K562 (cell line): ENCODE measurements at regions not wholly inside any gene's neighbourhood (a gene's known extent, or its start where the extent isn't known, plus 50 kb on each side); places are given as distances from the start of the nearest gene placed in this dataset.

Experiments
- ATAC-seq: fragments of 200-7000 bp; cut with Tn5 transposase; 3 replicates; pipeline ENCODE4 v1.9.1; 2020; ENCODE audit warnings: moderate library complexity
- BruUV-seq: library from RNA; stranded (reverse); fragments of 400-500 nt; replicated peaks from 2 replicates; lab custom pipeline; 2021; lab: Mats Ljungman, UMichigan
- CTCF ChIA-PET: fragments of 300-600 bp; formaldehyde crosslinking; extraction: SDS; loops from one replicate; lab custom pipeline; 2021; ENCODE audit warnings: low intra/inter-chr PET ratio; lab: Yijun Ruan, JAX
- POLR2A ChIA-PET: fragments of 300-600, 350-650 bp; sonication (Branson Sonifier 250); formaldehyde crosslinking; extraction: SDS; loops from one replicate; lab custom pipeline; 2021; ENCODE audit warnings: antibody characterized with exemption, inconsistent platforms; lab: Yijun Ruan, JAX
- DNase-seq, 4 experiments: peaks; one replicate each; pipeline versions ENCODE4 v3.0.0 to v3.0.0-alpha.2; 2011 to 2018; ENCODE audit warnings: low spot score in 3 of 4, mixed read lengths in 3 of 4; ENCODE audit errors: extremely low read depth in 1 of 4
- FAIRE-seq: peaks from 2 replicates; lab custom pipeline; 2011; peaks lifted over from hg19 to GRCh38; lab: Jason Lieb, UNC
- H2AFZ ChIP-seq: 2 replicates; pipeline ENCODE4 v1.6.0; 2011; ENCODE audit warnings: low read depth, low read length, control low read depth, inconsistent platforms
- H3K27ac ChIP-seq: fragments of 200-600 bp; 3 replicates; pipeline ENCODE4 v1.8.0; 2011; ENCODE audit warnings: low read depth, mild to moderate bottlenecking, control low read depth, inconsistent platforms, low read length, moderate library complexity, mixed read lengths; ENCODE audit errors: extremely low read depth
- H3K27me3 ChIP-seq, 2 experiments: fragments of 300-600 bp in 1 of 2; 2 replicates in 1 of 2; 3 replicates in 1 of 2; pipeline versions ENCODE4 v1.6.0 to v1.8.0; 2011; ENCODE audit warnings: inconsistent platforms in 2 of 2, low read length in 2 of 2, mild to moderate bottlenecking in 1 of 2, mixed read lengths in 1 of 2, moderate library complexity in 1 of 2; ENCODE audit not compliant: control insufficient read depth in 2 of 2, insufficient read depth in 2 of 2
- H3K36me3 ChIP-seq: fragments of 300-600 bp; 3 replicates; pipeline ENCODE4 v1.8.0; 2011; ENCODE audit warnings: mild to moderate bottlenecking, low read length, inconsistent platforms; ENCODE audit not compliant: control insufficient read depth, insufficient read depth
- H3K4me1 ChIP-seq, 2 experiments: fragments of 200-600 bp in 1 of 2; replicated peaks in 1 of 2; 2 replicates in 1 of 2; 3 replicates in 1 of 2; pipeline versions ENCODE4 v1.5.1 to v1.8.0; 2011; ENCODE audit warnings: inconsistent platforms in 2 of 2, low read length in 2 of 2, mild to moderate bottlenecking in 1 of 2, mixed read lengths in 1 of 2, moderate library complexity in 1 of 2; ENCODE audit not compliant: control insufficient read depth in 2 of 2, insufficient read depth in 2 of 2
- H3K4me2 ChIP-seq: 2 replicates; pipeline ENCODE4 v1.6.1; 2011; ENCODE audit warnings: low read length, control low read depth, inconsistent platforms, mixed read lengths; ENCODE audit not compliant: insufficient read depth
- H3K4me3 ChIP-seq: fragments of 200-600 bp; sonication (generic), shearing (Covaris generic); 2 replicates; pipeline ENCODE4 v1.5.1; 2016; ENCODE audit warnings: control low read depth, inconsistent platforms
- H3K79me2 ChIP-seq: fragments of 200-600 bp; 3 replicates; pipeline ENCODE4 v1.8.0; 2011; ENCODE audit warnings: low read length, inconsistent platforms; ENCODE audit not compliant: control insufficient read depth, insufficient read depth
- H3K9ac ChIP-seq, 2 experiments: 2 replicates each; pipeline versions ENCODE4 v1.6.0 to v1.6.1; 2011; ENCODE audit warnings: low read depth in 2 of 2, low read length in 2 of 2, control low read depth in 1 of 2, inconsistent platforms in 1 of 2, mild to moderate bottlenecking in 1 of 2, mixed read lengths in 1 of 2; ENCODE audit not compliant: insufficient read depth in 1 of 2
- H3K9me1 ChIP-seq: one replicate; pipeline ENCODE4 v1.6.0; 2011; ENCODE audit warnings: inconsistent platforms, mild to moderate bottlenecking, low read length, moderate library complexity; ENCODE audit not compliant: control insufficient read depth, insufficient read depth
- H3K9me3 ChIP-seq: replicated peaks from 2 replicates; pipeline ENCODE4 v1.5.1; 2011; ENCODE audit warnings: low read depth, low read length, inconsistent platforms; ENCODE audit not compliant: control insufficient read depth, insufficient read depth
- H4K20me1 ChIP-seq: replicated peaks from 2 replicates; pipeline ENCODE4 v1.6.1; 2011; ENCODE audit warnings: low read length, inconsistent platforms, mixed read lengths; ENCODE audit not compliant: control insufficient read depth, insufficient read depth
- ARNT ChIP-seq, 2 experiments: fragments of 450-650 bp; IDR thresholded peaks; 2 replicates each; pipeline ENCODE4 v1.6.1; 2016; ENCODE audit warnings: mild to moderate bottlenecking in 1 of 2
- EWSR1 ChIP-seq: fragments of 450-650 bp; IDR thresholded peaks from 2 replicates; pipeline ENCODE4 v1.6.1; 2018; ENCODE audit warnings: borderline replicate concordance, mild to moderate bottlenecking, low read depth, moderate library complexity; ENCODE audit not compliant: partially characterized antibody
- FOS ChIP-seq: IDR thresholded peaks from 3 replicates; pipeline ENCODE4 v1.6.1; 2011; ENCODE audit not compliant: insufficient read length; ENCODE audit errors: extremely low read depth
- KAT8 ChIP-seq: fragments of 450-650 bp; IDR thresholded peaks from 2 replicates; pipeline ENCODE4 v1.6.1; 2016; ENCODE audit warnings: low read depth, mild to moderate bottlenecking
- KLF6 ChIP-seq: fragments of 250-450 bp; sonication (Bioruptor Pico); IDR thresholded peaks from 2 replicates; pipeline ENCODE4 v1.4.0; 2020; ENCODE audit warnings: mild to moderate bottlenecking, moderate library complexity, borderline replicate concordance
- WGBS: fragments of 100-300 bp; shearing (Covaris generic); methylation state at CpG from one replicate; pipeline ENCODE4 v1.1.6; 2016; ENCODE audit warnings: low coverage, mixed read lengths; ENCODE audit not compliant: insufficient coverage; ENCODE audit errors: missing lambda C conversion rate; 5-methylcytosine and 5-hydroxymethylcytosine counted together
- in situ Hi-C: fragments of 300-500 bp; cut with MboI; formaldehyde crosslinking; loops from 4 replicates; pipeline ENCODE4 v1.15.0; 2018; ENCODE audit warnings: inconsistent platforms, mixed read lengths
- intact Hi-C: fragments of 100-400 bp; cut with micrococcal nuclease; formaldehyde crosslinking; loops from 2 replicates; pipeline ENCODE4 v1.14.2; 2022
- TF ChIP-seq, protein P1 (sequence below), 2 experiments: fragments of 450-650 bp in 1 of 2; sonication (generic) in 1 of 2; formaldehyde crosslinking in 1 of 2; IDR thresholded peaks; 2 replicates each; pipeline versions ENCODE4 v1.7.1 to v1.9.0; 2016 to 2022; ENCODE audit warnings: inconsistent platforms in 1 of 2, mild to moderate bottlenecking in 1 of 2, missing genetic modification reagents in 1 of 2
- TF ChIP-seq, protein P2 (sequence below): fragments of 450-650 bp; IDR thresholded peaks from 2 replicates; pipeline ENCODE4 v1.7.1; 2018; ENCODE audit warnings: mild to moderate bottlenecking, low read depth; ENCODE audit not compliant: partially characterized antibody

DNA sequence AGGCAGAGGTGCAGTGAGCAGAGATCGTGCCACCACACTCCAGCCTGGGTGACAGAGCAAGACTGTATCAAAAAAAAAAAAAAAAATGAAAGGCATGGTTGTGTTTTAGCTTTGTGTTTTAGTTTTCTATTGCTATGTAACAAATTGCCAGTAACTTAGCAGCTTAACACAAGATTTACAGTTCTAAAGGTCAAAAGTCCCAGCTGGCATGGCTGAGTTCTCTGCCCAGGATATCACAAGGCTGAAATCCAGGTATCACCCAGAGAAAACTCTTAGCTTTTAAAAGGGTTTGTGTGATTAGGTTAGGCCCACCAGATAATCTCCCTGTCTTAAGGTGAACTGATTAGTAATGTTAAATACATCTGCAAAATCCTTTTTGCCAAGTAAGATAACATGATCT lies 107.7 kb upstream of the YPEL5 start:
- no TSS peak for BruUV-seq
- POLR2A ChIA-PET = no interaction called here
- in situ Hi-C loops (no loop called here), intact Hi-C loops (no loop called here)
- no peaks in the 10 kb centered on the region for H3K9me1 ChIP-seq
- no peaks in the 10 kb centered on the region for H3K9me3 ChIP-seq
- H3K27me3 ChIP-seq = peaks cover 0 to 3% of the 10 kb centered on the region in 2 experiments; a peak in 2 of 5 replicates
- no peak for DNase-seq
- no CpG with 5 or more reads among the region's 1 CpG for WGBS
- H3K9ac ChIP-seq = no peak overlapping the region
- CTCF ChIA-PET = interaction anchor here (0.6 kb wide), 1 partner anchor 41 kb away, joined by 3 read pairs; no protein-coding TSS in a partner anchor
- H2AFZ ChIP-seq = no peak overlapping the region
- no peaks in the 10 kb centered on the region for H3K79me2 ChIP-seq
- TF ChIP-seq, protein P1, sequence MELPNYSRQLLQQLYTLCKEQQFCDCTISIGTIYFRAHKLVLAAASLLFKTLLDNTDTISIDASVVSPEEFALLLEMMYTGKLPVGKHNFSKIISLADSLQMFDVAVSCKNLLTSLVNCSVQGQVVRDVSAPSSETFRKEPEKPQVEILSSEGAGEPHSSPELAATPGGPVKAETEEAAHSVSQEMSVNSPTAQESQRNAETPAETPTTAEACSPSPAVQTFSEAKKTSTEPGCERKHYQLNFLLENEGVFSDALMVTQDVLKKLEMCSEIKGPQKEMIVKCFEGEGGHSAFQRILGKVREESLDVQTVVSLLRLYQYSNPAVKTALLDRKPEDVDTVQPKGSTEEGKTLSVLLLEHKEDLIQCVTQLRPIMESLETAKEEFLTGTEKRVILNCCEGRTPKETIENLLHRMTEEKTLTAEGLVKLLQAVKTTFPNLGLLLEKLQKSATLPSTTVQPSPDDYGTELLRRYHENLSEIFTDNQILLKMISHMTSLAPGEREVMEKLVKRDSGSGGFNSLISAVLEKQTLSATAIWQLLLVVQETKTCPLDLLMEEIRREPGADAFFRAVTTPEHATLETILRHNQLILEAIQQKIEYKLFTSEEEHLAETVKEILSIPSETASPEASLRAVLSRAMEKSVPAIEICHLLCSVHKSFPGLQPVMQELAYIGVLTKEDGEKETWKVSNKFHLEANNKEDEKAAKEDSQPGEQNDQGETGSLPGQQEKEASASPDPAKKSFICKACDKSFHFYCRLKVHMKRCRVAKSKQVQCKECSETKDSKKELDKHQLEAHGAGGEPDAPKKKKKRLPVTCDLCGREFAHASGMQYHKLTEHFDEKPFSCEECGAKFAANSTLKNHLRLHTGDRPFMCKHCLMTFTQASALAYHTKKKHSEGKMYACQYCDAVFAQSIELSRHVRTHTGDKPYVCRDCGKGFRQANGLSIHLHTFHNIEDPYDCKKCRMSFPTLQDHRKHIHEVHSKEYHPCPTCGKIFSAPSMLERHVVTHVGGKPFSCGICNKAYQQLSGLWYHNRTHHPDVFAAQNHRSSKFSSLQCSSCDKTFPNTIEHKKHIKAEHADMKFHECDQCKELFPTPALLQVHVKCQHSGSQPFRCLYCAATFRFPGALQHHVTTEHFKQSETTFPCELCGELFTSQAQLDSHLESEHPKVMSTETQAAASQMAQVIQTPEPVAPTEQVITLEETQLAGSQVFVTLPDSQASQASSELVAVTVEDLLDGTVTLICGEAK (IDR thresholded peaks at IDR 0.05) = no peak
- TF ChIP-seq, protein P1 (CRISPR knock-in tag; IDR thresholded peaks at IDR 0.05) = no peak
- TF ChIP-seq, protein P2, sequence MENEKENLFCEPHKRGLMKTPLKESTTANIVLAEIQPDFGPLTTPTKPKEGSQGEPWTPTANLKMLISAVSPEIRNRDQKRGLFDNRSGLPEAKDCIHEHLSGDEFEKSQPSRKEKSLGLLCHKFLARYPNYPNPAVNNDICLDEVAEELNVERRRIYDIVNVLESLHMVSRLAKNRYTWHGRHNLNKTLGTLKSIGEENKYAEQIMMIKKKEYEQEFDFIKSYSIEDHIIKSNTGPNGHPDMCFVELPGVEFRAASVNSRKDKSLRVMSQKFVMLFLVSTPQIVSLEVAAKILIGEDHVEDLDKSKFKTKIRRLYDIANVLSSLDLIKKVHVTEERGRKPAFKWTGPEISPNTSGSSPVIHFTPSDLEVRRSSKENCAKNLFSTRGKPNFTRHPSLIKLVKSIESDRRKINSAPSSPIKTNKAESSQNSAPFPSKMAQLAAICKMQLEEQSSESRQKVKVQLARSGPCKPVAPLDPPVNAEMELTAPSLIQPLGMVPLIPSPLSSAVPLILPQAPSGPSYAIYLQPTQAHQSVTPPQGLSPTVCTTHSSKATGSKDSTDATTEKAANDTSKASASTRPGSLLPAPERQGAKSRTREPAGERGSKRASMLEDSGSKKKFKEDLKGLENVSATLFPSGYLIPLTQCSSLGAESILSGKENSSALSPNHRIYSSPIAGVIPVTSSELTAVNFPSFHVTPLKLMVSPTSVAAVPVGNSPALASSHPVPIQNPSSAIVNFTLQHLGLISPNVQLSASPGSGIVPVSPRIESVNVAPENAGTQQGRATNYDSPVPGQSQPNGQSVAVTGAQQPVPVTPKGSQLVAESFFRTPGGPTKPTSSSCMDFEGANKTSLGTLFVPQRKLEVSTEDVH = no peak
- no peak for TF ChIP-seq KAT8
- no peak for TF ChIP-seq KLF6 (CRISPR knock-in tag)
- TF ChIP-seq FOS = no peak
- no peak for TF ChIP-seq ARNT (IDR thresholded peaks at IDR 0.05)
- TF ChIP-seq EWSR1 = no peak
- TF ChIP-seq, all 486 proteins: peak for 0
- Histone ChIP-seq H3K4me2 (no peak overlapping the region), H3K4me1 (no peaks in the 10 kb centered on the region), H4K20me1 (no peaks in the 10 kb centered on the region), H3K4me3 (no peak overlapping the region), H3K36me3 (no peaks in the 10 kb centered on the region), H3K27ac (no peak overlapping the region)
- FAIRE-seq (no peak), ATAC-seq (no peak)
